ENCODE measurements at regions not wholly inside any gene's neighbourhood (a gene's known extent, or its start where the extent isn't known, plus 50 kb on each side); places are given as distances from the start of the nearest gene placed in this dataset.
"Not testable (repeated sequence)": the region's sequence is repeated elsewhere in the genome, so short reads cannot be mapped to it uniquely, and the experiment has no call there.

- DNase-seq (ENCODE audit: low spot score) = no peak
- TF ChIP-seq CTCF (IDR thresholded peaks at IDR 0.05; ENCODE audit: unreplicated experiment) = no peak
- no peaks in the 10 kb centered on the region for H3K9me3 Mint-ChIP-seq (ENCODE audit: unreplicated experiment)
- no peak overlapping the region for H3K27ac Mint-ChIP-seq (ENCODE audit: unreplicated experiment)
- H3K27me3 Mint-ChIP-seq (ENCODE audit: unreplicated experiment) = no peaks in the 10 kb centered on the region
- no peak overlapping the region for H3K4me3 Mint-ChIP-seq (ENCODE audit: unreplicated experiment)
- no peaks in the 10 kb centered on the region for H3K36me3 Mint-ChIP-seq (ENCODE audit: low read depth, unreplicated experiment)
- H3K4me1 Mint-ChIP-seq (ENCODE audit: unreplicated experiment) = no peaks in the 10 kb centered on the region
Observed at GRCh38 chr6:115203381-115203780, 857.3 kb downstream of the FRK start.

- no peaks in the 10 kb centered on the region for H3K9me3 Mint-ChIP-seq (ENCODE audit: unreplicated experiment)
- no peaks in the 10 kb centered on the region for H3K27me3 Mint-ChIP-seq (ENCODE audit: unreplicated experiment)
Observed at GRCh38 chr6:115194981-115195638, 852.3 kb upstream of the HS3ST5 start.

DNA sequence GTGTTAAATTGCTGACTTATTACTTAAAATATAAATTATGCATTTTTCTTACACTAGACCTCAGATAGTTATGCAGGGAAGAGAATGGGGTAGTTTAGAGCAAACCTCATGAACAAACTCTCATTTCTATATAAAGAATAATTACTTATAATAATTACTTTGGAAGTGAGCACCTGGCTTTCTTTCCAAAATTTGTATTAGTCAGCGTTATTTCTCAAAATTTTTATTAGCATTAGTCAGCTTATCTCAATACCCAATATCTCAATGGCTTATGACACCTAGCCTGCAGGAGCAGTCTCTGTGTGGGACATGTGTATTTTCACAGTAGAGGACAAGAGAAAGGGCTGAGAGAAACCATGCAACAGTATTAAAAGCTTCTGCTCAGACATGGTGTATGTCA, 849.2 kb upstream of the HS3ST5 start:
- Mint-ChIP-seq H3K4me3 (ENCODE audit: unreplicated experiment) (no peak overlapping the region), H3K36me3 (ENCODE audit: low read depth, unreplicated experiment) (no peaks in the 10 kb centered on the region), H3K27ac (ENCODE audit: unreplicated experiment) (no peak overlapping the region), H3K9me3 (ENCODE audit: unreplicated experiment) (no peaks in the 10 kb centered on the region), H3K27me3 (ENCODE audit: unreplicated experiment) (no peaks in the 10 kb centered on the region), H3K4me1 (ENCODE audit: unreplicated experiment) (no peaks in the 10 kb centered on the region)
- TF ChIP-seq CTCF (IDR thresholded peaks at IDR 0.05; ENCODE audit: unreplicated experiment) = no peak
- no peak for DNase-seq (ENCODE audit: low spot score)

More at GRCh38 chr6:115194981-115195638, 852.3 kb upstream of the HS3ST5 start:
- no peak for DNase-seq (ENCODE audit: low spot score)
- no peak overlapping the region for H3K4me3 Mint-ChIP-seq (ENCODE audit: unreplicated experiment)
- TF ChIP-seq CTCF (IDR thresholded peaks at IDR 0.05; ENCODE audit: unreplicated experiment) = no peak
- no peaks in the 10 kb centered on the region for H3K4me1 Mint-ChIP-seq (ENCODE audit: unreplicated experiment)
- H3K36me3 Mint-ChIP-seq (ENCODE audit: low read depth, unreplicated experiment) = no peaks in the 10 kb centered on the region
- H3K27ac Mint-ChIP-seq (ENCODE audit: unreplicated experiment) = no peak overlapping the region

DNA sequence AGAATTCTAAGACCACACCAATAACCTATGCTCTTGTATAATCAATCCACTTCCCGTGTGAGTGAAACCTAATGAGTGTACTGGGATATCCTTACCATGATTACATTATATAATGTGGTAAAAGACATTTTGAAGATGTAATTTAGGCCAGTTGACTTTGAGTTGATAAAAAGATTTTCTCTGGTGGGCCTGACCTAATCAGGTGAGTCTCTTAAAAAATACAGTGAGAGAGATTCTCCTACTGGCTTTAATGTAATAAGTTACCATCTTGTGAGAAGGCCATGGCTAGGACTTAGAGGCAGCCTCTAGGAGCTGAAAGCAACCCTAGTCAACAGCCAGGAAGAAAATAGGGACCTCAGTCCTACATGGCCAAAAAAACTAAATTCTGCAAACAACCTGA, 847.7 kb upstream of the HS3ST5 start:
- no peak for TF ChIP-seq CTCF (IDR thresholded peaks at IDR 0.05; ENCODE audit: unreplicated experiment)
- Mint-ChIP-seq H3K27ac (ENCODE audit: unreplicated experiment) (no peak overlapping the region), H3K36me3 (ENCODE audit: low read depth, unreplicated experiment) (no peaks in the 10 kb centered on the region), H3K27me3 (ENCODE audit: unreplicated experiment) (no peaks in the 10 kb centered on the region), H3K4me3 (ENCODE audit: unreplicated experiment) (no peak overlapping the region), H3K9me3 (ENCODE audit: unreplicated experiment) (no peaks in the 10 kb centered on the region), H3K4me1 (ENCODE audit: unreplicated experiment) (no peaks in the 10 kb centered on the region)
- DNase-seq (ENCODE audit: low spot score) = no peak

DNA sequence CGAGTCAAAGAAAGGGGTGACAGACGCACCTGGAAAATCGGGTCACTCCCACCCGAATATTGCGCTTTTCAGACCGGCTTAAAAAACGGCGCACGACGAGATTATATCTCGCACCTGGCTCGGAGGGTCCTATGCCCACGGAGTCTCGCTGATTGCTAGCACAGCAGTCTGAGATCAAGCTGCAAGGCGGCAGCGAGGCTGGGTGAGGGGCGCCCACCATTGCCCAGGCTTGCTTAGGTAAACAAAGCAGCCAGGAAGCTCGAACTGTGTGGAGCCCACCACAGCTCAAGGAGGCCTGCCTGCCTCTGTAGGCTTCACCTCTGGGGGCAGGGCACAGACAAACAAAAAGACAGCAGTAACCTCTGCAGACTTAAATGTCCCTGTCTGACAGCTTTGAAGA, 832.6 kb upstream of the HS3ST5 start:
- H3K4me1 Mint-ChIP-seq (ENCODE audit: unreplicated experiment); H3K27me3 Mint-ChIP-seq (ENCODE audit: unreplicated experiment); H3K36me3 Mint-ChIP-seq (ENCODE audit: low read depth, unreplicated experiment); H3K9me3 Mint-ChIP-seq (ENCODE audit: unreplicated experiment); DNase-seq (ENCODE audit: low spot score); H3K27ac Mint-ChIP-seq (ENCODE audit: unreplicated experiment); H3K4me3 Mint-ChIP-seq (ENCODE audit: unreplicated experiment): not testable (repeated sequence)

GRCh38 chr6:115165912-115166311, 823.1 kb upstream of the HS3ST5 start:
- H3K27ac Mint-ChIP-seq (ENCODE audit: unreplicated experiment); H3K27me3 Mint-ChIP-seq (ENCODE audit: unreplicated experiment): not testable (repeated sequence)

More at GRCh38 chr6:115165912-115166311, 823.1 kb upstream of the HS3ST5 start:
- H3K9me3 Mint-ChIP-seq (ENCODE audit: unreplicated experiment); H3K36me3 Mint-ChIP-seq (ENCODE audit: low read depth, unreplicated experiment); H3K4me3 Mint-ChIP-seq (ENCODE audit: unreplicated experiment); DNase-seq (ENCODE audit: low spot score); H3K4me1 Mint-ChIP-seq (ENCODE audit: unreplicated experiment): not testable (repeated sequence)

Measured in endothelial cell (in vitro differentiated cells).